Right lobe of liver (tissue), 6 donors: ENCODE measurements at regions not wholly inside any gene's neighbourhood (a gene's known extent, or its start where the extent isn't known, plus 50 kb on each side); places are given as distances from the start of the nearest gene placed in this dataset.

ENCODE experiments used
- ATAC-seq, 4 donors: fragments of 200-7000 bp; cut with Tn5 transposase; one replicate each; pipeline ENCODE4 v1.9.1; 2020; ENCODE audit warnings: mild to moderate bottlenecking in 4 of 4, moderate library complexity in 4 of 4
- DNase-seq, 3 donors: peaks; one replicate each; pipeline ENCODE4 v3.0.0-alpha.2; 2020
- H3K27ac ChIP-seq, 3 donors: fragments of 200-600 bp; one replicate each; pipeline ENCODE4 v1.8.0; 2022
- H3K27me3 ChIP-seq, 2 donors: fragments of 200-600 bp; one replicate each; pipeline ENCODE4 v1.8.0; 2022
- H3K36me3 ChIP-seq, 4 donors: fragments of 200-600 bp; sonication (generic) in 1 of 4; one replicate each; pipeline versions ENCODE4 v1.5.1 to v1.8.0; 2017 to 2022; ENCODE audit warnings: control low read depth in 1 of 4
- H3K4me1 ChIP-seq, 4 donors: fragments of 200-600 bp; sonication (generic) in 1 of 4; one replicate each; pipeline versions ENCODE4 v1.5.1 to v1.8.0; 2017 to 2022; ENCODE audit warnings: control low read depth in 1 of 4
- H3K4me3 ChIP-seq, 3 donors: fragments of 200-600 bp; one replicate each; pipeline ENCODE4 v1.8.0; 2022
- H3K9me3 ChIP-seq, 4 donors: fragments of 200-600 bp; sonication (generic) in 1 of 4; one replicate each; pipeline versions ENCODE4 v1.5.1 to v1.8.0; 2017 to 2022; ENCODE audit warnings: control low read depth in 1 of 4
- POLR2A ChIP-seq: fragments of 450-650 bp; IDR thresholded peaks from one replicate; pipeline ENCODE4 v1.6.1; 2017; ENCODE audit warnings: antibody characterized with exemption, mild to moderate bottlenecking
- WGBS: methylation state at CpG from one replicate; pipeline ENCODE4 v1.1.6; 2018; ENCODE audit warnings: low coverage, low lambda C conversion rate; ENCODE audit not compliant: insufficient coverage; ENCODE audit errors: missing lambda C conversion rate; 5-methylcytosine and 5-hydroxymethylcytosine counted together
- intact Hi-C, 2 donors: fragments of 100-400 bp; cut with DNase I; formaldehyde crosslinking; loops; one replicate each; pipeline versions ENCODE4 v1.11.2 to v1.14.1; 2022
- TF ChIP-seq, protein P1 (sequence below), 4 donors: fragments of 200-600 bp in 3 of 4; fragments of 450-650 bp in 1 of 4; IDR thresholded peaks; one replicate each; pipeline versions ENCODE4 v1.5.1 to v1.8.0; 2016 to 2022; ENCODE audit warnings: antibody characterized with exemption in 4 of 4, mild to moderate bottlenecking in 2 of 4
- donor health status: DM: no; HTN: yes; CAD: no.
- donor health status: DM: no; HTN: no; CAD: no.
- donor health status: DM: no; HTN: no; CAD: no.
- donor health status: DM: no; HTN: yes; CAD: no.
- donor health status: DM: no; HTN: yes; CAD: no.

DNA sequence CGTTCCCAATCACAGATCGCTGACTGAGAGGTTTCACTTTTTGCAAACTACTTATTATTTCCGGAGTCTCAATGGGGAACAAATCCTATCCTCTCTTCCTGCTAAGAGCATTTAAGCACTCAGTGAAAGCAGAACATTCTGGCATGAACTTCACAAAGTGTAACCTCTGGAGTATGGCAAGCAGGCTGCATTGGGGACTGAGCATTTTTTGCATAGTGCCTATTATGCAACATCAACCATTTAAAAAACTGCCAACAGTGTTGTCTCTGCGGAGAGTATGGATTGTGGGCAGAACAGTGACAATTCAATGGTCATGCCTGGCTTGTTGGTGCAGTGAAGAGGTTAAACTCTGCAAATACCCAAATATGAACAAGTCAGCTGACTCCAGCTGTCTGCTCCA is 484.6 kb downstream of the OLFM4 start:
- WGBS = 48% methylated on average over 4 of the region's 4 CpGs
- peak in 3 of 4 donors; percentile 23 to 45 (median 36) for ATAC-seq
- no peak for DNase-seq

DNA sequence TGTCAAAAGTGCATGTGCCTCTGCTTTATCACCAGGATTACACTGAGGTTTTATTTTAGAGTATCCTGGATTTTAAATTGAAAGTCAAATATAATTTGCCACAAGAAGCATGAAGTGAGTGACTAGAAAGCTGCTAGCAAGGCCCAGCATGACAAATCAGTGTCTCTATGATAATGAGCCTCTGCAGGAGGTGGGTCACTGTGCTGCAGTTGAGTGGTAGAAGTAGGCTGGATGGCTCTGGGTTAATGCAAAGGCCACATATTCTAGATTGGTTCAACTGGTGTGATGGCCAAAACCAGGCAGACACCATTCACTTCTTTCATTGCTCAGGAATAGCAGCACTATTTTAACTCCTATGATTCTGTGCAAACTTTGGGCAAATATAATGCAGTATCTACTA is 491.5 kb downstream of the OLFM4 start:
- Histone ChIP-seq H3K36me3 (no peaks in the 10 kb centered on the region), H3K9me3 (no peaks in the 10 kb centered on the region), H3K4me1 (no peaks in the 10 kb centered on the region), H3K27me3 (no peaks in the 10 kb centered on the region), H3K27ac (no peak overlapping the region), H3K4me3 (no peak overlapping the region)
- no peak for ATAC-seq
- DNase-seq = no peak
- intact Hi-C loops = no loop called here
- TF ChIP-seq, protein P1, sequence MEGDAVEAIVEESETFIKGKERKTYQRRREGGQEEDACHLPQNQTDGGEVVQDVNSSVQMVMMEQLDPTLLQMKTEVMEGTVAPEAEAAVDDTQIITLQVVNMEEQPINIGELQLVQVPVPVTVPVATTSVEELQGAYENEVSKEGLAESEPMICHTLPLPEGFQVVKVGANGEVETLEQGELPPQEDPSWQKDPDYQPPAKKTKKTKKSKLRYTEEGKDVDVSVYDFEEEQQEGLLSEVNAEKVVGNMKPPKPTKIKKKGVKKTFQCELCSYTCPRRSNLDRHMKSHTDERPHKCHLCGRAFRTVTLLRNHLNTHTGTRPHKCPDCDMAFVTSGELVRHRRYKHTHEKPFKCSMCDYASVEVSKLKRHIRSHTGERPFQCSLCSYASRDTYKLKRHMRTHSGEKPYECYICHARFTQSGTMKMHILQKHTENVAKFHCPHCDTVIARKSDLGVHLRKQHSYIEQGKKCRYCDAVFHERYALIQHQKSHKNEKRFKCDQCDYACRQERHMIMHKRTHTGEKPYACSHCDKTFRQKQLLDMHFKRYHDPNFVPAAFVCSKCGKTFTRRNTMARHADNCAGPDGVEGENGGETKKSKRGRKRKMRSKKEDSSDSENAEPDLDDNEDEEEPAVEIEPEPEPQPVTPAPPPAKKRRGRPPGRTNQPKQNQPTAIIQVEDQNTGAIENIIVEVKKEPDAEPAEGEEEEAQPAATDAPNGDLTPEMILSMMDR (IDR thresholded peaks at IDR 0.05) = no peak
- no peak for TF ChIP-seq POLR2A

More for the DNA sequence above, 484.6 kb downstream of the OLFM4 start:
- Histone ChIP-seq H3K9me3 (no peaks in the 10 kb centered on the region), H3K36me3 (no peaks in the 10 kb centered on the region), H3K27ac (no peak overlapping the region), H3K4me3 (no peak overlapping the region), H3K27me3 (no peaks in the 10 kb centered on the region), H3K4me1 (no peaks in the 10 kb centered on the region)
- TF ChIP-seq, protein P1 (IDR thresholded peaks at IDR 0.05) = no peak
- TF ChIP-seq POLR2A = no peak
- intact Hi-C loops = no loop called here

DNA sequence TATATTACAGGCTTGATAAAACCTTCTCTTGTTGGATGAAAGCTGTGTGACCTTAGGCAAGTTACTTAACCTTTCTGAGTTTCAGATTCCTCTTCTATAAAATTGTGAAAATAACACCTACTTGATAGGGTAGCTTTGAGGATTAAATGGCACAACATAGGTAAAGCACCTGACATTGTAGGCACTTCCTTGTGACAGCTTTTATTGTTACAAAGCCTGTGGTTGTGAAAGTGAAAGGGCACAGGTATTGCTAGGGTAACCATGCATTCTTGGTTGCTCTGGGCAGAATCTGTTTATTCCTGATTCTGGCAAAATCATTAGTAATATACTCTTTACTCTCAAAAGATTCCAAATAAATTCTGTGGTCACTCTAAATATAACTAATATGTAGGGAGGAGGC is 493.4 kb downstream of the OLFM4 start:
- TF ChIP-seq, protein P1 (IDR thresholded peaks at IDR 0.05) = no peak
- TF ChIP-seq POLR2A = no peak
- H3K4me3 ChIP-seq = no peak overlapping the region
- H3K9me3 ChIP-seq = no peaks in the 10 kb centered on the region
- H3K27me3 ChIP-seq = no peaks in the 10 kb centered on the region
- DNase-seq = no peak
- intact Hi-C loops = no loop called here
- ATAC-seq = no peak
- no peaks in the 10 kb centered on the region for H3K36me3 ChIP-seq
- no peak overlapping the region for H3K27ac ChIP-seq
- H3K4me1 ChIP-seq = no peaks in the 10 kb centered on the region

DNA sequence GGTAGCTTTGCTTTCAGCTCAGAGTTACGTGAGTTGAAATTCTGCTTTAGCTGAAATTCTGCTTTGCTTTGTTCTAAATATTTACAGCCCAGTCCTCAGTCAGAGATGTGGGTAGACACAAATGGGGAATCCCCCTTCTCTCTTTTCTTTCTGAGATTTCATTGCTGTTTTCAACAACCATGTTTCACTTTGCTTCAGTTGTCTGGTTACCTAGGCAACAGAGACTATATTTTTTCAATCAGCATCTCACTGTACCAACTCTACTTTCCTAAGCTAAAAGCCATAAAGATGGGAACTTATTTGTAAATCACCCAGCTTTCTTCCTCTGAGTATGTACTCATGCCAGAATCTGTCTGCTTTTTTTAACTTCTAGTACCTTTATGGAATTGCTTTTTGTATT is 509.0 kb downstream of the OLFM4 start:
- intact Hi-C loops = no loop called here
- Histone ChIP-seq H3K36me3 (no peaks in the 10 kb centered on the region), H3K9me3 (no peaks in the 10 kb centered on the region), H3K27ac (no peak overlapping the region), H3K4me3 (no peak overlapping the region), H3K27me3 (no peaks in the 10 kb centered on the region), H3K4me1 (no peaks in the 10 kb centered on the region)
- ATAC-seq (no peak), DNase-seq (no peak)
- 38% methylated on average over 1 of the region's 1 CpG for WGBS
- TF ChIP-seq, protein P1 (IDR thresholded peaks at IDR 0.05) = no peak
- no peak for TF ChIP-seq POLR2A

DNA sequence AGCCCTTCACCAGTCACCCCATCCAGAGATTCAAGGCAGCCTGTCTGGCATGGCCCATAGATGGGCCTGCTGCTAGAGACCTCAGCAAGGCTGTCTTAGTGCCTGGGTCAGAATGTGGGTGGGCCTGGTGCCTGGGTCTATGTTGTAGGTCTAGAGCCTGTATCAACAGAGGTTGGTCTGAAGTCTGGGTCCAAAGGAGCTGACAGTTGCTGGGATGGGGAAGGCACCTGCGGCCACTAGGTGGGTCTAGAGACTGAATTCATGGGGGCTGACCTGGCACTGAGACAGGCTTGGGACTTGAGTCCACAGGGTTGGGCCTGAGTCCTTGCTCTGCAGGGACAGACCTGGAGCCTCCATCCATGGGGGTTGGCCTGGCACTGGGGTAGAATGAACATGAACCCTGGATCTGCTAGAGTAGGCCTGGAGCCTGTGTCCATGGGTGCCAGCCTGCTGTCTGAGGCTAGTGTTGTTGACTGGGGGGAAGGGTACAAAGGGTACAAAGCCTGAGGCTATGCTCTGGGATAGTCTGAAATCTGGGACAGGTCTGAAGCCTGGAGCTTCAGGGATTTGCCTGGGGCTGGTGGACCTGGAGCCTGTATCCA is 516.8 kb downstream of the OLFM4 start:
- intact Hi-C loops = no loop called here
- DNase-seq = no peak

More for the DNA sequence above, 516.8 kb downstream of the OLFM4 start:
- H3K4me3 ChIP-seq = no peak overlapping the region
- no peaks in the 10 kb centered on the region for H3K36me3 ChIP-seq
- ATAC-seq = peak in 1 of 4 donors; percentile 29
- TF ChIP-seq, protein P1 (IDR thresholded peaks at IDR 0.05) = no peak
- TF ChIP-seq POLR2A = no peak
- H3K9me3 ChIP-seq = no peaks in the 10 kb centered on the region
- no peak overlapping the region for H3K27ac ChIP-seq
- H3K27me3 ChIP-seq = no peaks in the 10 kb centered on the region
- no CpG with 5 or more reads among the region's 1 CpG for WGBS
- no peaks in the 10 kb centered on the region for H3K4me1 ChIP-seq
